GM18526 (cell line): ENCODE measurements at regions not wholly inside any gene's neighbourhood (a gene's known extent, or its start where the extent isn't known, plus 50 kb on each side); places are given as distances from the start of the nearest gene placed in this dataset.

Experiments used
- POLR2A ChIP-seq: IDR thresholded peaks from 3 replicates; pipeline ENCODE4 v1.6.1; 2011; ENCODE audit not compliant: insufficient read length; ENCODE audit errors: extremely low read depth

- no peak for TF ChIP-seq POLR2A
Measured at GRCh38 chr5:42878550-42878949, 66.9 kb upstream of the SELENOP start.

GRCh38 chr5:42878041-42878440, 66.3 kb upstream of the SELENOP start:
- TF ChIP-seq POLR2A = no peak

GRCh38 chr5:42877431-42877830, 65.7 kb upstream of the SELENOP start:
- TF ChIP-seq POLR2A = no peak

- no peak for TF ChIP-seq POLR2A
Measured at GRCh38 chr5:42876375-42876844, 64.7 kb upstream of the SELENOP start.

- TF ChIP-seq POLR2A = no peak
Measured at GRCh38 chr5:42875785-42876374, 64.2 kb upstream of the SELENOP start.

GRCh38 chr5:42875211-42875610, 63.5 kb upstream of the SELENOP start:
- TF ChIP-seq POLR2A = no peak

GRCh38 chr5:42874621-42875198, 63.0 kb upstream of the SELENOP start:
- TF ChIP-seq POLR2A = no peak

- TF ChIP-seq POLR2A = no peak
Measured at GRCh38 chr5:42872865-42873264, 61.2 kb upstream of the SELENOP start.

GRCh38 chr5:42870882-42871418, 59.3 kb upstream of the SELENOP start:
- TF ChIP-seq POLR2A = no peak
